Suprapubic skin (tissue), 4 donors: ENCODE measurements at regions not wholly inside any gene's neighbourhood (a gene's known extent, or its start where the extent isn't known, plus 50 kb on each side); places are given as distances from the start of the nearest gene placed in this dataset.
"Not testable (repeated sequence)": the region's sequence is repeated elsewhere in the genome, so short reads cannot be mapped to it uniquely, and the experiment has no call there.

Experiments
- DNase-seq, 2 donors: peaks; one replicate each; pipeline ENCODE4 v3.0.0-alpha.2; 2019; ENCODE audit warnings: low spot score in 2 of 2
- H3K27ac ChIP-seq: fragments of 200-600 bp; sonication (generic); one replicate; pipeline ENCODE4 v1.5.1; 2019
- H3K27me3 ChIP-seq: fragments of 200-600 bp; sonication (generic); one replicate; pipeline ENCODE4 v1.5.1; 2019
- H3K36me3 ChIP-seq: fragments of 200-600 bp; sonication (generic); one replicate; pipeline ENCODE4 v1.5.1; 2019
- H3K4me1 ChIP-seq: fragments of 200-600 bp; sonication (generic); one replicate; pipeline ENCODE4 v1.5.1; 2019
- H3K4me3 ChIP-seq: fragments of 200-600 bp; sonication (generic); one replicate; pipeline ENCODE4 v1.5.1; 2019; ENCODE audit warnings: mild to moderate bottlenecking
- H3K9me3 ChIP-seq: fragments of 200-600 bp; sonication (generic); one replicate; pipeline ENCODE4 v1.5.1; 2019
- CTCF ChIP-seq, 2 donors: fragments of 200-600 bp in 1 of 2; fragments of 450-650 bp in 1 of 2; sonication (generic) in 1 of 2; IDR thresholded peaks; one replicate each; pipeline ENCODE4 v1.5.1; 2016 to 2019; ENCODE audit warnings: antibody characterized with exemption in 2 of 2, mild to moderate bottlenecking in 1 of 2, moderate library complexity in 1 of 2
- EP300 ChIP-seq: sonication (generic); formaldehyde crosslinking; IDR thresholded peaks from one replicate; pipeline ENCODE4 v1.6.1; 2017; ENCODE audit warnings: antibody characterized with exemption
- POLR2A ChIP-seq, 2 donors: fragments of 450-650 bp; IDR thresholded peaks; one replicate each; pipeline ENCODE4 v1.6.1; 2017; ENCODE audit warnings: antibody characterized with exemption in 2 of 2, mild to moderate bottlenecking in 2 of 2, moderate library complexity in 2 of 2
- POLR2AphosphoS5 ChIP-seq, 3 donors: sonication (generic); formaldehyde crosslinking; IDR thresholded peaks; one replicate each; pipeline ENCODE4 v1.6.1; 2017; ENCODE audit warnings: antibody characterized with exemption in 3 of 3
- WGBS: methylation state at CpG from one replicate; pipeline ENCODE4 v1.1.5; 2018; 5-methylcytosine and 5-hydroxymethylcytosine counted together

GRCh38 chr5:3460416-3460815, 135.2 kb upstream of the IRX1 start:
- Histone ChIP-seq H3K4me3 (no peak overlapping the region), H3K36me3 (no peaks in the 10 kb centered on the region), H3K27ac (no peak overlapping the region), H3K4me1 (no peaks in the 10 kb centered on the region), H3K27me3 (peaks cover 2% of the 10 kb centered on the region), H3K9me3 (no peaks in the 10 kb centered on the region)
- WGBS = 86% methylated on average over 2 of the region's 2 CpGs
- TF ChIP-seq POLR2A (IDR thresholded peaks at IDR 0.05) = no peak
- no peak for TF ChIP-seq POLR2AphosphoS5 (IDR thresholded peaks at IDR 0.05)
- TF ChIP-seq EP300 = no peak
- TF ChIP-seq CTCF (IDR thresholded peaks at IDR 0.05) = no peak
- DNase-seq = no peak

DNA sequence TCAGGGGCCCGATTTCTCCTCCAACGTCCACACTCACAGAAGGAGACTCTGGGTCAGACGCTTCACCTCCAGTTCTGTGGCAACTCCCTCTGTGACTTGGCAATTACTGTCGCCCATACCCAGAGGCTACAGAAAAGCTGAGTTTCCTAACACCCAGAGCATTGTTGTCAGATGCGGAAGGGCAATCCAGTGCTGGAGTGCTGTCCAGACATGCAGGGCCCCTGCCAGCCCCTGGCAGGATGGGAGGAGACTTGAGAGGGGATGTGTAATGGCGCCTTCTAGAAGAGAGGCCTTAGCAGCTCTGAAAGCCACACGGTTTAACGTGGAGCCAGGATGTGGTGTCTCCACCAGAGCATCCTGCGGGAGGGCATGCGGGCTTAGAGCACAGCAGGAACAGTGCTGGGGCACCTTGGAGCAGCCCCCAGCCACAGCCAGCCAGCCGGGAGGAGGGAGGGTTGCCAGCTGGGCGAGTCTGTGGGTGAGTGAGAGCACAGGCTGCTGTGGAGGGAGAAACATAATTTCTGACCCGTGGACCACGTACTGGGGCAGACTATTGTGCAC, 139.4 kb upstream of the IRX1 start:
- Histone ChIP-seq H3K4me1 (no peaks in the 10 kb centered on the region), H3K9me3 (no peaks in the 10 kb centered on the region), H3K27me3 (peaks cover 2% of the 10 kb centered on the region), H3K4me3 (no peak overlapping the region), H3K27ac (no peak overlapping the region), H3K36me3 (no peaks in the 10 kb centered on the region)
- 45% methylated on average over 8 of the region's 14 CpGs for WGBS
- DNase-seq = no peak
- no peak for TF ChIP-seq CTCF (IDR thresholded peaks at IDR 0.05)
- TF ChIP-seq EP300 = no peak
- TF ChIP-seq POLR2AphosphoS5 (IDR thresholded peaks at IDR 0.05) = no peak
- TF ChIP-seq POLR2A (IDR thresholded peaks at IDR 0.05) = no peak

DNA sequence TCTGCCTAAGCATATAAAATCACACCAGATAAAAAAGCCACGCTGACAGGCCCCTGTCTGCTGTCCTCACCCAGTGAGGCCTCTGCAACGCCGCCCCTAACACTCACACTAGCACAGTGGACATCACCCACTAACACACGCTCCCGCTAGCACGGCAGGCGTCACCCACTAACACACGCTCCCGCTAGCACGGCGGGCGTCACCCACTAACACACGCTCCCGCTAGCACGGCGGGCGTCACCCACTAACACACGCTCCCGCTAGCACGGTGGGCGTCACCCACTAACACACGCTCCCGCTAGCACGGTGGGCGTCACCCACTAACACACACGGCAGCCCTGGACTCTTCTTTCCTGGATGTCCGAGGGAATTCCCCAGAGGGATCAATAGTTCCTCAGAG, 141.6 kb upstream of the IRX1 start:
- WGBS = 92% methylated on average over 27 of the region's 27 CpGs
- DNase-seq, H3K27ac ChIP-seq: not testable (repeated sequence)

GRCh38 chr5:3452622-3453021, 143.0 kb upstream of the IRX1 start:
- 92% methylated on average over 6 of the region's 7 CpGs for WGBS
- Histone ChIP-seq H3K4me1 (no peaks in the 10 kb centered on the region), H3K36me3 (no peaks in the 10 kb centered on the region), H3K27ac (no peak overlapping the region), H3K9me3 (peaks cover 4% of the 10 kb centered on the region), H3K27me3 (peaks cover 2% of the 10 kb centered on the region), H3K4me3 (no peak overlapping the region)
- no peak for DNase-seq
- no peak for TF ChIP-seq CTCF (IDR thresholded peaks at IDR 0.05)
- TF ChIP-seq POLR2AphosphoS5 (IDR thresholded peaks at IDR 0.05) = no peak
- no peak for TF ChIP-seq EP300
- no peak for TF ChIP-seq POLR2A (IDR thresholded peaks at IDR 0.05)

More for the DNA sequence above, 141.6 kb upstream of the IRX1 start:
- not testable (repeated sequence) for H3K36me3 ChIP-seq, H3K4me1 ChIP-seq, H3K27me3 ChIP-seq, H3K4me3 ChIP-seq, H3K9me3 ChIP-seq

- TF ChIP-seq POLR2A (IDR thresholded peaks at IDR 0.05) = no peak
- TF ChIP-seq EP300 = no peak
- no peak for TF ChIP-seq POLR2AphosphoS5 (IDR thresholded peaks at IDR 0.05)
- TF ChIP-seq CTCF (IDR thresholded peaks at IDR 0.05) = no peak
- no peak overlapping the region for H3K4me3 ChIP-seq
- no peaks in the 10 kb centered on the region for H3K36me3 ChIP-seq
- H3K4me1 ChIP-seq = no peaks in the 10 kb centered on the region
- peaks cover 4% of the 10 kb centered on the region for H3K9me3 ChIP-seq
- peaks cover 1% of the 10 kb centered on the region for H3K27me3 ChIP-seq
- H3K27ac ChIP-seq = no peak overlapping the region
- WGBS = 97% methylated on average over 10 of the region's 10 CpGs
- DNase-seq = no peak
These were observed 143.7 kb upstream of the IRX1 start for GRCh38 chr5:3451961-3452360.

DNA sequence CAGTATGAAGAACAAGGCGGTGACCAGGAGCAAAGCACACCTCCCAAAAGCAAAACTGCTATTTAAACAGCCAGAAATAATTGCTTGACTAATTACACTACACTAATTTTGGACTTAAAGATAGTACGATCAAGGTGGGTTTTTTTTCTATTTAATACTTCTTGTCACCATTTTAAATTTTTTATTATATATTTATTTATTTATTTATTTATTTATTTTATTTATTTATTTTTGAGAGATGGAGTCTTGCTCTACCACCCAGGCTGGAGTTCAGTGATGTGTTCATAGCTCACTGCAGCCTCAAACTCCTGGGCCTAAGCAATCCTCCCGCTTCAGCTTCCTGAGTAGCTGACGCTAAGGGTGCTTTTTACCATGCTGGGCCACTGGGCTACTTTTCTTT, 146.2 kb upstream of the IRX1 start:
- H3K36me3 ChIP-seq = no peaks in the 10 kb centered on the region
- no peak overlapping the region for H3K4me3 ChIP-seq
- no peak overlapping the region for H3K27ac ChIP-seq
- no peak for DNase-seq
- 77% methylated on average over 4 of the region's 4 CpGs for WGBS
- H3K9me3 ChIP-seq = peaks cover 4% of the 10 kb centered on the region
- TF ChIP-seq EP300 (no peak), POLR2A (IDR thresholded peaks at IDR 0.05) (no peak), POLR2AphosphoS5 (IDR thresholded peaks at IDR 0.05) (no peak), CTCF (IDR thresholded peaks at IDR 0.05) (no peak)
- no peaks in the 10 kb centered on the region for H3K27me3 ChIP-seq
- H3K4me1 ChIP-seq = no peaks in the 10 kb centered on the region
